MM.1S (cell line): ENCODE measurements at regions not wholly inside any gene's neighbourhood (a gene's known extent, or its start where the extent isn't known, plus 50 kb on each side); places are given as distances from the start of the nearest gene placed in this dataset.

Experiments
- DNase-seq: peaks from one replicate; pipeline ENCODE4 v3.0.0-alpha.2; 2015
- H2AFZ ChIP-seq: fragments of 300-600 bp; sonication (generic); 2 replicates; pipeline ENCODE4 v1.6.0; 2016; ENCODE audit warnings: antibody characterized with exemption, low read length
- H3F3A ChIP-seq: fragments of 300-600 bp; sonication (generic); 2 replicates; pipeline ENCODE4 v1.6.1; 2016; ENCODE audit warnings: mild to moderate bottlenecking, antibody characterized with exemption, low read length, moderate library complexity, mixed read lengths; ENCODE audit not compliant: insufficient read depth
- H3K27ac ChIP-seq: fragments of 300-600 bp; sonication (generic); 2 replicates; pipeline ENCODE4 v1.5.1; 2016; ENCODE audit warnings: mild to moderate bottlenecking, low read length
- H3K27me3 ChIP-seq: fragments of 300-600 bp; sonication (generic); replicated peaks from 2 replicates; pipeline ENCODE4 v1.6.0; 2016; ENCODE audit warnings: low read length; ENCODE audit not compliant: insufficient read depth
- H3K36me3 ChIP-seq: fragments of 300-600 bp; sonication (generic); replicated peaks from 2 replicates; pipeline ENCODE4 v1.6.1; 2016; ENCODE audit warnings: mild to moderate bottlenecking, low read length, mixed read lengths; ENCODE audit not compliant: insufficient read depth
- H3K4me1 ChIP-seq: fragments of 300-600 bp; sonication (generic); 2 replicates; pipeline ENCODE4 v1.6.1; 2016; ENCODE audit warnings: low read length, mixed read lengths
- H3K4me2 ChIP-seq: fragments of 300-600 bp; sonication (generic); 2 replicates; pipeline ENCODE4 v1.6.0; 2016; ENCODE audit warnings: low read depth, low read length
- H3K4me3 ChIP-seq: fragments of 300-600 bp; sonication (generic); 2 replicates; pipeline ENCODE4 v1.5.1; 2016; ENCODE audit warnings: low read length, mixed read lengths
- H3K79me2 ChIP-seq: fragments of 300-600 bp; sonication (generic); 2 replicates; pipeline ENCODE4 v1.6.1; 2016; ENCODE audit warnings: mixed run types, low read length, mixed read lengths
- H3K9ac ChIP-seq: fragments of 300-600 bp; sonication (generic); 2 replicates; pipeline ENCODE4 v1.6.1; 2016; ENCODE audit warnings: low read length, mixed read lengths
- H3K9me2 ChIP-seq: fragments of 300-600 bp; sonication (generic); replicated peaks from 2 replicates; pipeline ENCODE4 v1.6.1; 2016; ENCODE audit warnings: mild to moderate bottlenecking, low read length, mixed read lengths; ENCODE audit not compliant: insufficient read depth
- H3K9me3 ChIP-seq: fragments of 300-600 bp; sonication (generic); replicated peaks from 2 replicates; pipeline ENCODE4 v1.6.1; 2016; ENCODE audit warnings: mild to moderate bottlenecking, low read length, mixed read lengths; ENCODE audit not compliant: insufficient read depth
- H4K20me1 ChIP-seq: fragments of 300-600 bp; sonication (generic); 2 replicates; pipeline ENCODE4 v1.6.1; 2016; ENCODE audit warnings: mild to moderate bottlenecking, low read length, moderate library complexity, mixed read lengths; ENCODE audit not compliant: insufficient read depth
- CTCF ChIP-seq: fragments of 300-600 bp; sonication (generic); IDR thresholded peaks from 2 replicates; pipeline ENCODE4 v1.5.1; 2016; ENCODE audit warnings: antibody characterized with exemption, low read length, mixed read lengths
- EZH2 ChIP-seq: fragments of 300-600 bp; sonication (generic); optimal IDR thresholded peaks from 2 replicates; pipeline ENCODE3; 2017; ENCODE audit warnings: low read depth, mild to moderate bottlenecking, antibody characterized with exemption, low read length, mixed read lengths
- EZH2phosphoT487 ChIP-seq: fragments of 300-600 bp; sonication (generic); IDR thresholded peaks from 2 replicates; pipeline ENCODE4 v1.6.1; 2018; ENCODE audit warnings: antibody characterized with exemption, low read length

- no peaks in the 10 kb centered on the region for H4K20me1 ChIP-seq
- no peaks in the 10 kb centered on the region for H3K79me2 ChIP-seq
- H3K4me1 ChIP-seq = peaks cover 12% of the 10 kb centered on the region
- no peak for DNase-seq
- no peaks in the 10 kb centered on the region for H3K9me3 ChIP-seq
- no peak overlapping the region for H2AFZ ChIP-seq
- no peak overlapping the region for H3K4me2 ChIP-seq
- TF ChIP-seq CTCF = no peak
- no peak for TF ChIP-seq EZH2
- no peak for TF ChIP-seq EZH2phosphoT487
- H3K9ac ChIP-seq = no peak overlapping the region
- H3K36me3 ChIP-seq = no peaks in the 10 kb centered on the region
- no peaks in the 10 kb centered on the region for H3F3A ChIP-seq
- H3K27ac ChIP-seq = no peak overlapping the region
- H3K4me3 ChIP-seq = no peak overlapping the region
- no peaks in the 10 kb centered on the region for H3K9me2 ChIP-seq
- H3K27me3 ChIP-seq = no peaks in the 10 kb centered on the region
These were observed 346.3 kb upstream of the PPARGC1A start for GRCh38 chr4:24236120-24236519.

GRCh38 chr4:24235618-24236017 lies 345.8 kb upstream of the PPARGC1A start:
- Histone ChIP-seq H3K4me2 (no peak overlapping the region), H4K20me1 (no peaks in the 10 kb centered on the region), H3K9ac (no peak overlapping the region), H3K27me3 (no peaks in the 10 kb centered on the region), H3F3A (no peaks in the 10 kb centered on the region), H2AFZ (no peak overlapping the region), H3K36me3 (no peaks in the 10 kb centered on the region), H3K9me3 (no peaks in the 10 kb centered on the region), H3K9me2 (no peaks in the 10 kb centered on the region), H3K79me2 (no peaks in the 10 kb centered on the region), H3K4me3 (no peak overlapping the region), H3K4me1 (peaks cover 12% of the 10 kb centered on the region), H3K27ac (no peak overlapping the region)
- no peak for DNase-seq
- TF ChIP-seq EZH2 = no peak
- no peak for TF ChIP-seq CTCF
- TF ChIP-seq EZH2phosphoT487 = no peak

- Histone ChIP-seq H3K4me1 (peaks cover 12% of the 10 kb centered on the region), H3K9me2 (no peaks in the 10 kb centered on the region), H3K4me2 (no peak overlapping the region), H3K27ac (no peak overlapping the region), H3K4me3 (no peak overlapping the region), H3K27me3 (no peaks in the 10 kb centered on the region), H3K9ac (no peak overlapping the region), H3F3A (no peaks in the 10 kb centered on the region), H4K20me1 (no peaks in the 10 kb centered on the region), H3K9me3 (no peaks in the 10 kb centered on the region), H3K36me3 (no peaks in the 10 kb centered on the region), H2AFZ (no peak overlapping the region), H3K79me2 (no peaks in the 10 kb centered on the region)
- no peak for TF ChIP-seq CTCF
- no peak for TF ChIP-seq EZH2
- TF ChIP-seq EZH2phosphoT487 = no peak
- no peak for DNase-seq
These were observed 344.5 kb upstream of the PPARGC1A start for GRCh38 chr4:24234288-24234848.
